Suprapubic skin (tissue), 3 donors: ENCODE measurements at regions not wholly inside any gene's neighbourhood (a gene's known extent, or its start where the extent isn't known, plus 50 kb on each side); places are given as distances from the start of the nearest gene placed in this dataset.

Experiments
- POLR2AphosphoS5 ChIP-seq, 3 donors: sonication (generic); formaldehyde crosslinking; IDR thresholded peaks; one replicate each; pipeline ENCODE4 v1.6.1; 2017; ENCODE audit warnings: antibody characterized with exemption in 3 of 3
- TF ChIP-seq, protein P1 (sequence below), 2 donors: fragments of 200-600 bp in 1 of 2; fragments of 450-650 bp in 1 of 2; sonication (generic) in 1 of 2; IDR thresholded peaks; one replicate each; pipeline ENCODE4 v1.5.1; 2016 to 2019; ENCODE audit warnings: antibody characterized with exemption in 2 of 2, mild to moderate bottlenecking in 1 of 2, moderate library complexity in 1 of 2

DNA sequence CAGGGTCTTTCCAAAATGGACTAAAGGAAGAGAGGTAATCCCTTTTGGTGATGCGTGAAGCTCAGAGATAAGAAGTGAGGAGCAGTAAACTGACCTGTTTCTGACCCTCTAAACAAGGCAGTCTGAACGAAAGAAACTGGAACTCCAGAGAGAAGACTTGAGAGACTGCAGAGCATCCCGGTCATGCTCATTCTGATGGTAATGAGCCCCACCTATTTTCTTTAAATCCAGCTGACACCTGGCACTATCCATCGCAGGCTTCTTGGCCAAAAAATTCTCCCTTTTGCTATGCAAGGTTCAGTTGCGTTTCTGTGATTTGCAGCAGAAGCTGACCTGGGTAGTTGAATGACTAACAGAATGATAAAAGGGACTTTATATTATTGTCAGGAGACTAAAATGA is 105.9 kb upstream of the KCNK2 start:
- TF ChIP-seq, protein P1, sequence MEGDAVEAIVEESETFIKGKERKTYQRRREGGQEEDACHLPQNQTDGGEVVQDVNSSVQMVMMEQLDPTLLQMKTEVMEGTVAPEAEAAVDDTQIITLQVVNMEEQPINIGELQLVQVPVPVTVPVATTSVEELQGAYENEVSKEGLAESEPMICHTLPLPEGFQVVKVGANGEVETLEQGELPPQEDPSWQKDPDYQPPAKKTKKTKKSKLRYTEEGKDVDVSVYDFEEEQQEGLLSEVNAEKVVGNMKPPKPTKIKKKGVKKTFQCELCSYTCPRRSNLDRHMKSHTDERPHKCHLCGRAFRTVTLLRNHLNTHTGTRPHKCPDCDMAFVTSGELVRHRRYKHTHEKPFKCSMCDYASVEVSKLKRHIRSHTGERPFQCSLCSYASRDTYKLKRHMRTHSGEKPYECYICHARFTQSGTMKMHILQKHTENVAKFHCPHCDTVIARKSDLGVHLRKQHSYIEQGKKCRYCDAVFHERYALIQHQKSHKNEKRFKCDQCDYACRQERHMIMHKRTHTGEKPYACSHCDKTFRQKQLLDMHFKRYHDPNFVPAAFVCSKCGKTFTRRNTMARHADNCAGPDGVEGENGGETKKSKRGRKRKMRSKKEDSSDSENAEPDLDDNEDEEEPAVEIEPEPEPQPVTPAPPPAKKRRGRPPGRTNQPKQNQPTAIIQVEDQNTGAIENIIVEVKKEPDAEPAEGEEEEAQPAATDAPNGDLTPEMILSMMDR (IDR thresholded peaks at IDR 0.05) = no peak
- TF ChIP-seq POLR2AphosphoS5 (IDR thresholded peaks at IDR 0.05) = no peak
